Stomach (tissue), 8 donors: ENCODE measurements at regions not wholly inside any gene's neighbourhood (a gene's known extent, or its start where the extent isn't known, plus 50 kb on each side); places are given as distances from the start of the nearest gene placed in this dataset.

Experiments
- DNase-seq, 2 donors: peaks; one replicate each; pipeline versions ENCODE4 v3.0.0 to v3.0.0-alpha.2; 2013 to 2019
- H3K27ac ChIP-seq, 5 donors: fragments of 200-600 bp in 4 of 5; sonication (generic) in 4 of 5; one replicate each; pipeline ENCODE4 v1.5.1; 2013 to 2019; ENCODE audit warnings: mild to moderate bottlenecking in 1 of 5, moderate library complexity in 1 of 5
- H3K27me3 ChIP-seq, 3 donors: fragments of 200-600 bp; sonication (generic); one replicate each; pipeline ENCODE4 v1.5.1; 2017 to 2019; ENCODE audit warnings: mixed run types in 1 of 3
- H3K36me3 ChIP-seq, 4 donors: fragments of 200-600 bp; sonication (generic); 1 replicate in 3 of 4; 2 replicates in 1 of 4; pipeline ENCODE4 v1.5.1; 2016 to 2019
- H3K4me1 ChIP-seq, 4 donors: fragments of 200-600 bp; sonication (generic); one replicate each; pipeline ENCODE4 v1.5.1; 2016 to 2019
- H3K4me3 ChIP-seq, 4 donors: fragments of 200-600 bp; sonication (generic) in 3 of 4; one replicate each; pipeline ENCODE4 v1.5.1; 2016 to 2019; ENCODE audit warnings: mild to moderate bottlenecking in 1 of 4
- H3K9me3 ChIP-seq, 4 donors: fragments of 200-600 bp; sonication (generic); one replicate each; pipeline ENCODE4 v1.5.1; 2016 to 2019
- EP300 ChIP-seq: sonication (generic); formaldehyde crosslinking; IDR thresholded peaks from one replicate; pipeline ENCODE4 v1.6.1; 2017; ENCODE audit warnings: antibody characterized with exemption
- POLR2A ChIP-seq, 4 donors: fragments of 450-650 bp; IDR thresholded peaks; one replicate each; pipeline ENCODE4 v1.6.1; 2016; ENCODE audit warnings: antibody characterized with exemption in 4 of 4, control low read depth in 2 of 4, mild to moderate bottlenecking in 1 of 4, moderate library complexity in 1 of 4
- POLR2AphosphoS5 ChIP-seq, 3 donors: sonication (generic); formaldehyde crosslinking; IDR thresholded peaks; one replicate each; pipeline ENCODE4 v1.6.1; 2016; ENCODE audit warnings: antibody characterized with exemption in 3 of 3
- WGBS, 5 donors: extraction: QIAGEN DNeasy Blood & Tissue Kit in 3 of 5; methylation state at CpG; one replicate each; pipeline versions ENCODE4 v1.1.5 to v1.1.7; 2013 to 2018; 5-methylcytosine and 5-hydroxymethylcytosine counted together
- intact Hi-C: fragments of 100-400 bp; cut with DNase I; formaldehyde crosslinking; loops from one replicate; pipeline ENCODE4 v1.15.1; 2023; ENCODE audit warnings: low total_unique reads
- TF ChIP-seq, protein P1 (sequence below), 7 experiments: fragments of 450-650 bp in 4 of 7; fragments of 200-600 bp in 3 of 7; sonication (generic) in 3 of 7; IDR thresholded peaks; one replicate each; pipeline ENCODE4 v1.5.1; 2016 to 2019; ENCODE audit warnings: antibody characterized with exemption in 7 of 7, control low read depth in 2 of 7, mild to moderate bottlenecking in 1 of 7
- donor health status: healthy with polysubstance abuse.
- donor health status: Bipolar disorder and iron deficiency.
- donor health status: healthy.

DNA sequence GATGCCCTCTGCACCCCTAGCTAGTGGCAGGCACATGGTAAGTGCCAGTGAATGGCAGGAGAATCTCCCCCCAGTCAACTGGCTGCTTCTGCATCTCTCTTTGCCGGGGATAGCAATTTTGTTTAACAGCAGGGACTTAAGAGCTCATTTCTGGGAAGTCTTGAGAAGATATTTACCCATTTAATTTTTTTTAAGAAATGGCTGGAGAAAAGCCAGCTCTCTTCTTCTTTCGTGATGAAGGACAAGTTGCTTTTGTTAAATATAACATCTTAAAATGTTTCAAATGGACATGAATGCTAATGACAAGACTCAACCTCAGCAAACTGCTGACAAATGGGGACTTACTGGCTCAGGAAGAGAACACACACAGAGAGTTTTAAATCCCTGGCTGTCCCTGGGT lies 55.0 kb upstream of the IYD start:
- H3K27ac ChIP-seq: no peak overlapping the region
- WGBS, 5 donors: 46 to 62% (median 59%) methylated on average over 2 of the region's 2 CpGs
- H3K4me1 ChIP-seq: peaks cover 0 to 3% (median 0%) of the 10 kb centered on the region in 4 donors
- intact Hi-C loops: no loop called here
- no peak for DNase-seq
- peaks cover 0 to 8% (median 2%) of the 10 kb centered on the region in 4 donors for H3K9me3 ChIP-seq
- no peak overlapping the region for H3K4me3 ChIP-seq
- no peaks in the 10 kb centered on the region for H3K27me3 ChIP-seq
- no peaks in the 10 kb centered on the region for H3K36me3 ChIP-seq
- TF ChIP-seq POLR2AphosphoS5 (IDR thresholded peaks at IDR 0.05) (no peak), EP300 (no peak), POLR2A (IDR thresholded peaks at IDR 0.05) (no peak)
- TF ChIP-seq, protein P1, sequence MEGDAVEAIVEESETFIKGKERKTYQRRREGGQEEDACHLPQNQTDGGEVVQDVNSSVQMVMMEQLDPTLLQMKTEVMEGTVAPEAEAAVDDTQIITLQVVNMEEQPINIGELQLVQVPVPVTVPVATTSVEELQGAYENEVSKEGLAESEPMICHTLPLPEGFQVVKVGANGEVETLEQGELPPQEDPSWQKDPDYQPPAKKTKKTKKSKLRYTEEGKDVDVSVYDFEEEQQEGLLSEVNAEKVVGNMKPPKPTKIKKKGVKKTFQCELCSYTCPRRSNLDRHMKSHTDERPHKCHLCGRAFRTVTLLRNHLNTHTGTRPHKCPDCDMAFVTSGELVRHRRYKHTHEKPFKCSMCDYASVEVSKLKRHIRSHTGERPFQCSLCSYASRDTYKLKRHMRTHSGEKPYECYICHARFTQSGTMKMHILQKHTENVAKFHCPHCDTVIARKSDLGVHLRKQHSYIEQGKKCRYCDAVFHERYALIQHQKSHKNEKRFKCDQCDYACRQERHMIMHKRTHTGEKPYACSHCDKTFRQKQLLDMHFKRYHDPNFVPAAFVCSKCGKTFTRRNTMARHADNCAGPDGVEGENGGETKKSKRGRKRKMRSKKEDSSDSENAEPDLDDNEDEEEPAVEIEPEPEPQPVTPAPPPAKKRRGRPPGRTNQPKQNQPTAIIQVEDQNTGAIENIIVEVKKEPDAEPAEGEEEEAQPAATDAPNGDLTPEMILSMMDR (IDR thresholded peaks at IDR 0.05): no peak

DNA sequence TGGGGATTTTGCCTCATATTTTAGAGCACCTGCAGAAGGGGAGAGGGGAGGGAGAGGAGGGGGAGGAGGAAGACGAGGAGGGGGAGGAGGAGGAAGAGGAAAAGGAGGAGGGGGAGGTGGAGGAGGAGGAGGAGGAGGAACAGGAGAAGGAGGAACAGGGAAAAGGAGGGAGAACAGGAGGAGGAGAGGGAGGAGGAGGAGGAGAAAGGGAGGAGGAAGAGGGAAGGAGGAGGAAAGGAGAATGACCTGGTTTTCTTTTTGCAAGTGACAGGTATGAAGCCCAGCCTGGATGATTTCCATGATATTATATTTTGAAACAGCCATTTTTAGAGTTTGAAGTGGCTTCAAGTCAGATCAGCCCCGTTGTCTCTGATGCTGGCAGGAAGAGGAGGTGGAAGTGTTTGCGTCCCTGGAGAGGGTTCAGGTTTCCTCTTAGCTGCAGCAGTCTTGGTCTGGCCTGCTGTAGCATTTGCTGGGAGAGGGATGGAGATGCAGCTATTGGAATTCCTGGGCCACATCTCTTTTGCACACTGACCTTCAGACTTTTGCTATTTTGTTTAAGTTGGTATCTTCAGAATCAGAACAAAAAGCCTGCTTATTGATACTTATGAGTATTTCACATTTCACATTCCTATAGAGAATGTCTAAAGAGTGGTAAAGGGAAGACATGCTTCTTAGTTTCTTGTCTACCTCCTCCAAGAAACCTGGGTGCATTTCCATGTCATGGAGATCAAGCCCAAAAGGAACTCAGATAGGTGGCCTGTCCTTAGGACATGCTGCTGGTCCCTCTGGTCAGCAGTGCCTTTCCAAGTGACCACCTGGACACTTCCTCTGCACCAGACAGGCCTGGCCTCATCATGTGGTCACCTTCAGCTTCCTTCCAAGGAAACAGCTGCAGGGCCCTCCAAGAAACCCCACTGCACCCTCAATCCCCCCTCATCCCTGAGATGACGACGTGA lies 54.3 kb upstream of the IYD start:
- Histone ChIP-seq H3K27me3 (no peaks in the 10 kb centered on the region), H3K4me3 (no peak overlapping the region), H3K27ac (no peak overlapping the region), H3K4me1 (peaks cover 0 to 3% (median 0%) of the 10 kb centered on the region in 4 donors), H3K36me3 (no peaks in the 10 kb centered on the region), H3K9me3 (peaks cover 0 to 8% (median 2%) of the 10 kb centered on the region in 4 donors)
- intact Hi-C loops: no loop called here
- DNase-seq: no peak
- WGBS, 5 donors: 37 to 65% (median 58%) methylated on average over 3 to 5 of the region's 5 CpGs
- TF ChIP-seq POLR2AphosphoS5 (IDR thresholded peaks at IDR 0.05) (no peak), POLR2A (IDR thresholded peaks at IDR 0.05) (no peak), EP300 (no peak)
- TF ChIP-seq, protein P1 (IDR thresholded peaks at IDR 0.05): no peak

DNA sequence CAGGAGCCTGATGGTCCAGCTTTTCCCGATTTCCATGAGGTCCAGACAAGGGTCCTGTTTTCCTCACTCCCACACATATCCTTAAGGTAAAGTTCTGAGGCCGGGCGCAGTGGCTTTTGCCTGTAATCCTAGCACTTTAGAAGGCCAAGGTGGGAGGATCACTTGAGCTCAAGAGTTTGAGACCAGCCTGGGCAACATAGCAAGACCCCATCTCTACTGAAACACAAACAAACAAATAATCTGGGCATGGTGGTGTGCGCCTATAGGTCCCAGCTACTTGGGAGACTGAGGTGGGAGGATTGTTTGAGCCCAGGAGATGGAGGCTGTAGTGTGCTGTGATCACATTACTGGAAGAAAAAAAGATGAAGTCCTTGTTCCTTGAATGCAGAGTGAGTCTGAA lies 53.2 kb upstream of the IYD start:
- no peak for TF ChIP-seq POLR2AphosphoS5 (IDR thresholded peaks at IDR 0.05)
- TF ChIP-seq EP300: no peak
- TF ChIP-seq, protein P1 (IDR thresholded peaks at IDR 0.05): no peak
- TF ChIP-seq POLR2A (IDR thresholded peaks at IDR 0.05): no peak
- Histone ChIP-seq H3K36me3 (no peaks in the 10 kb centered on the region), H3K4me1 (peaks cover 0 to 8% (median 3%) of the 10 kb centered on the region in 4 donors), H3K9me3 (peaks cover 0 to 8% (median 2%) of the 10 kb centered on the region in 4 donors), H3K27me3 (no peaks in the 10 kb centered on the region), H3K27ac (no peak overlapping the region), H3K4me3 (no peak overlapping the region)
- WGBS, 5 donors: 88 to 97% (median 94%) methylated on average over 4 of the region's 4 CpGs
- no peak for DNase-seq
- intact Hi-C loops: no loop called here

DNA sequence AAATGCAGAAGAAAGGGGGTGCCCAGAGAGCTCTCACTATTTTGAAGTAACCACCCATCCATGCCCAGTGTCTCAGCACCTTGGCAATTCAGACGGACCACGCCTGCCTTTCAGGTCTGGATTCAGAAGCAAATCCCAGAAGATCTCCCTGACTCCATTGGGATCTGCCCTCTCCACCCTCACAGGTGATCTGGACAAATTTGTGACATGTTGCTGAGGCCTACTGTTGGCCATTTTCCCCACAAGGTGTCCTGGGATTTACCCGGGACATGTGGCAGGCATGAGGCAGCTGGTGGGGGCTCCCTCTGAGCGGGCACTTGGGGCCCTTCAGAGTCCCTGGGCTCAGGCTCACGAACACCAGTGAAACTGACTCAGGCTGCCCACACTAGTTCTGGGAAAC lies 51.9 kb upstream of the IYD start:
- intact Hi-C loops: no loop called here
- no peak overlapping the region for H3K27ac ChIP-seq
- H3K27me3 ChIP-seq: no peaks in the 10 kb centered on the region
- no peak overlapping the region for H3K4me3 ChIP-seq
- no peak for DNase-seq
- H3K4me1 ChIP-seq: peaks cover 0 to 9% (median 4%) of the 10 kb centered on the region in 4 donors
- no peaks in the 10 kb centered on the region for H3K36me3 ChIP-seq
- TF ChIP-seq, protein P1 (IDR thresholded peaks at IDR 0.05): no peak
- no peak for TF ChIP-seq POLR2A (IDR thresholded peaks at IDR 0.05)
- no peak for TF ChIP-seq POLR2AphosphoS5 (IDR thresholded peaks at IDR 0.05)
- no peak for TF ChIP-seq EP300
- H3K9me3 ChIP-seq: peaks cover 0 to 8% (median 2%) of the 10 kb centered on the region in 4 donors
- 79 to 92% (median 86%) methylated on average over 5 of the region's 5 CpGs for WGBS, 5 donors
